ENCODE measurements at regions not wholly inside any gene's neighbourhood (a gene's known extent, or its start where the extent isn't known, plus 50 kb on each side); places are given as distances from the start of the nearest gene placed in this dataset.

DNA sequence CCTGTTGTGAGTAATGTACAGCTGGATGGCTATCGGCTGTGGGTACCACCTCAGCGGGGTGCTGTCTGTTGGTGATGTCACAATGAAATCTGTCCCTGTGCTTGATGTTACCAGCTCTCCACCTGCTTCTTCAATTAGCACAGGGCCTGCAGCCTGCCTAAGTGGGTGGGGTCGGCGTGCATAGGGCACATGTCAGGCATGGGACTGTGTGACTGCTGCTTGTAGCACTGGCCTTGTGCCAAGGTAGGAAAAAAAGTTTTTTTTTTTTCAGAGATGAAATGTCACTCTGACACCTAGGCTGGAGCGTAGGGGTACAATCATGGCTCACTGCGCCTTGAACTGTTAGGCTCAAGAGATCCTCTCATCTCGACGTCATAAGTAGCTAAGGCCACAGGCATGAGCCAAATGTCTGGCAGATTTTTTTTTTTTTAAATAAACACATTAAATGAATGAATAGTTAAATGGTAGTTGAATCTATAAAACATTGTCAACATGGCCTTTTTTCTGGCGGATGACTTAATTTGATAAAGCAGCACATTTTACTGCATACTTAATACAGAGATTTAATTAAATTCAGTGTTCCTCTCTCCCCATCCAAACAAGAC is 222.5 kb downstream of the NXNL2 start:
- TF ChIP-seq, protein P1, sequence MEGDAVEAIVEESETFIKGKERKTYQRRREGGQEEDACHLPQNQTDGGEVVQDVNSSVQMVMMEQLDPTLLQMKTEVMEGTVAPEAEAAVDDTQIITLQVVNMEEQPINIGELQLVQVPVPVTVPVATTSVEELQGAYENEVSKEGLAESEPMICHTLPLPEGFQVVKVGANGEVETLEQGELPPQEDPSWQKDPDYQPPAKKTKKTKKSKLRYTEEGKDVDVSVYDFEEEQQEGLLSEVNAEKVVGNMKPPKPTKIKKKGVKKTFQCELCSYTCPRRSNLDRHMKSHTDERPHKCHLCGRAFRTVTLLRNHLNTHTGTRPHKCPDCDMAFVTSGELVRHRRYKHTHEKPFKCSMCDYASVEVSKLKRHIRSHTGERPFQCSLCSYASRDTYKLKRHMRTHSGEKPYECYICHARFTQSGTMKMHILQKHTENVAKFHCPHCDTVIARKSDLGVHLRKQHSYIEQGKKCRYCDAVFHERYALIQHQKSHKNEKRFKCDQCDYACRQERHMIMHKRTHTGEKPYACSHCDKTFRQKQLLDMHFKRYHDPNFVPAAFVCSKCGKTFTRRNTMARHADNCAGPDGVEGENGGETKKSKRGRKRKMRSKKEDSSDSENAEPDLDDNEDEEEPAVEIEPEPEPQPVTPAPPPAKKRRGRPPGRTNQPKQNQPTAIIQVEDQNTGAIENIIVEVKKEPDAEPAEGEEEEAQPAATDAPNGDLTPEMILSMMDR (IDR thresholded peaks at IDR 0.05; ENCODE audit: insufficient read depth, low read depth, low read length) = no peak
- no peak for TF ChIP-seq EZH2 (IDR thresholded peaks at IDR 0.05; ENCODE audit: insufficient read depth, low read length)

Data from astrocyte (in vitro differentiated cells and primary cell).